Loucy (cell line): ENCODE measurements at regions not wholly inside any gene's neighbourhood (a gene's known extent, or its start where the extent isn't known, plus 50 kb on each side); places are given as distances from the start of the nearest gene placed in this dataset.

Source experiments
- H2AFZ ChIP-seq: fragments of 200-600 bp; sonication (generic); 2 replicates; pipeline ENCODE4 v1.6.0; 2016; ENCODE audit warnings: antibody characterized with exemption, mild to moderate bottlenecking, low read length, moderate library complexity
- H3F3A ChIP-seq: fragments of 200-600 bp; 2 replicates; pipeline ENCODE4 v1.6.0; 2016; ENCODE audit warnings: antibody characterized with exemption, low read depth, mild to moderate bottlenecking
- H3K27me3 ChIP-seq: fragments of 200-600 bp; sonication (generic); 2 replicates; pipeline ENCODE4 v1.6.1; 2014; ENCODE audit warnings: low read length, mild to moderate bottlenecking; ENCODE audit not compliant: insufficient read depth, poor library complexity, severe bottlenecking
- H3K36me3 ChIP-seq: fragments of 200-600 bp; sonication (generic); 2 replicates; pipeline ENCODE4 v1.6.1; 2016; ENCODE audit warnings: low read length; ENCODE audit not compliant: insufficient read depth
- H3K4me1 ChIP-seq: fragments of 200-600 bp; sonication (generic); 2 replicates; pipeline ENCODE4 v1.5.1; 2014; ENCODE audit warnings: low read length, mild to moderate bottlenecking; ENCODE audit not compliant: insufficient read depth, poor library complexity, severe bottlenecking
- H3K4me2 ChIP-seq: fragments of 200-600 bp; sonication (generic); 2 replicates; pipeline ENCODE4 v1.6.0; 2014; ENCODE audit warnings: antibody characterized with exemption, low read length, low read depth, mild to moderate bottlenecking; ENCODE audit not compliant: poor library complexity, severe bottlenecking
- H3K4me3 ChIP-seq: fragments of 200-600 bp; sonication (generic); 2 replicates; pipeline ENCODE4 v1.5.1; 2014; ENCODE audit warnings: low read length, mild to moderate bottlenecking, mixed read lengths; ENCODE audit not compliant: poor library complexity, severe bottlenecking
- H3K79me2 ChIP-seq: fragments of 200-600 bp; sonication (generic); 2 replicates; pipeline ENCODE4 v1.6.1; 2014; ENCODE audit warnings: low read length; ENCODE audit not compliant: insufficient read depth
- H3K9ac ChIP-seq: fragments of 200-600 bp; sonication (generic); 2 replicates; pipeline ENCODE4 v1.6.0; 2014; ENCODE audit warnings: mild to moderate bottlenecking, low read depth, low read length, moderate library complexity; ENCODE audit not compliant: poor library complexity, severe bottlenecking
- H3K9me2 ChIP-seq: fragments of 200-600 bp; sonication (generic); replicated peaks from 2 replicates; pipeline ENCODE4 v1.6.1; 2016; ENCODE audit warnings: low read depth, low read length, mixed read lengths
- H3K9me3 ChIP-seq: fragments of 200-600 bp; sonication (generic); 2 replicates; pipeline ENCODE4 v1.6.1; 2014; ENCODE audit warnings: mild to moderate bottlenecking, antibody characterized with exemption, low read length, low read depth; ENCODE audit not compliant: insufficient read depth
- H4K20me1 ChIP-seq: fragments of 200-600 bp; sonication (generic); 2 replicates; pipeline ENCODE4 v1.6.0; 2014; ENCODE audit warnings: antibody characterized with exemption, low read length, mild to moderate bottlenecking; ENCODE audit not compliant: insufficient read depth, poor library complexity, severe bottlenecking
- CTCF ChIP-seq: fragments of 200-600 bp; sonication (generic); conservative IDR thresholded peaks from 2 replicates; pipeline ENCODE4 v1.5.1; 2014; ENCODE audit warnings: mild to moderate bottlenecking, antibody characterized with exemption, low read length
- EZH2phosphoT487 ChIP-seq: fragments of 200-600 bp; IDR thresholded peaks from 2 replicates; pipeline ENCODE4 v1.6.1; 2018; ENCODE audit warnings: antibody characterized with exemption, mild to moderate bottlenecking, moderate library complexity, borderline replicate concordance

GRCh38 chr13:74683411-74683810, 549.2 kb upstream of the KLF12 start:
- Histone ChIP-seq H3K9me3 (no peaks in the 10 kb centered on the region), H3K4me1 (no peaks in the 10 kb centered on the region), H3K9me2 (no peaks in the 10 kb centered on the region), H2AFZ (no peak overlapping the region), H4K20me1 (no peaks in the 10 kb centered on the region), H3K4me2 (no peak overlapping the region), H3F3A (no peaks in the 10 kb centered on the region), H3K9ac (no peak overlapping the region), H3K27me3 (no peaks in the 10 kb centered on the region), H3K79me2 (no peaks in the 10 kb centered on the region), H3K36me3 (no peaks in the 10 kb centered on the region), H3K4me3 (no peak overlapping the region)
- TF ChIP-seq CTCF, result no peak
- TF ChIP-seq EZH2phosphoT487, result no peak

- no peaks in the 10 kb centered on the region for H3F3A ChIP-seq
- no peaks in the 10 kb centered on the region for H3K79me2 ChIP-seq
- H2AFZ ChIP-seq, result no peak overlapping the region
- H3K9me2 ChIP-seq, result no peaks in the 10 kb centered on the region
- no peaks in the 10 kb centered on the region for H4K20me1 ChIP-seq
- H3K9ac ChIP-seq, result no peak overlapping the region
- no peak overlapping the region for H3K4me2 ChIP-seq
- H3K27me3 ChIP-seq, result no peaks in the 10 kb centered on the region
- H3K36me3 ChIP-seq, result no peaks in the 10 kb centered on the region
- H3K9me3 ChIP-seq, result no peaks in the 10 kb centered on the region
- no peak overlapping the region for H3K4me3 ChIP-seq
- TF ChIP-seq EZH2phosphoT487, result no peak
- TF ChIP-seq CTCF, result no peak
- H3K4me1 ChIP-seq, result no peaks in the 10 kb centered on the region
Observed at GRCh38 chr13:74682746-74683145, 548.5 kb upstream of the KLF12 start.

- H4K20me1 ChIP-seq, result no peaks in the 10 kb centered on the region
- H3K36me3 ChIP-seq, result no peaks in the 10 kb centered on the region
- TF ChIP-seq CTCF (no peak), EZH2phosphoT487 (no peak)
- no peaks in the 10 kb centered on the region for H3K4me1 ChIP-seq
- H2AFZ ChIP-seq, result no peak overlapping the region
- H3K9me2 ChIP-seq, result no peaks in the 10 kb centered on the region
- no peak overlapping the region for H3K4me3 ChIP-seq
- no peaks in the 10 kb centered on the region for H3K79me2 ChIP-seq
- H3K4me2 ChIP-seq, result no peak overlapping the region
- H3K9ac ChIP-seq, result no peak overlapping the region
- no peaks in the 10 kb centered on the region for H3K9me3 ChIP-seq
- H3F3A ChIP-seq, result no peaks in the 10 kb centered on the region
- no peaks in the 10 kb centered on the region for H3K27me3 ChIP-seq
Observed at GRCh38 chr13:74681891-74682290, 547.7 kb upstream of the KLF12 start.
